GM12891 (cell line): ENCODE measurements at regions not wholly inside any gene's neighbourhood (a gene's known extent, or its start where the extent isn't known, plus 50 kb on each side); places are given as distances from the start of the nearest gene placed in this dataset.
A peak's percentile ranks its signal among the peaks of the same experiment; 100 is the strongest.

ENCODE experiments used
- DNase-seq: peaks from one replicate; pipeline ENCODE4 v3.0.0; 2011; ENCODE audit warnings: low spot score; ENCODE audit not compliant: insufficient read length
- FAIRE-seq: peaks from 2 replicates; lab custom pipeline; 2011; peaks lifted over from hg19 to GRCh38; lab: Jason Lieb, UNC
- PAX5 ChIP-seq: IDR thresholded peaks from 2 replicates; pipeline ENCODE4 v1.6.1; 2011; ENCODE audit warnings: low read length, moderate library complexity, mild to moderate bottlenecking; ENCODE audit not compliant: insufficient read depth, severe bottlenecking
- POLR2A ChIP-seq: IDR thresholded peaks from 2 replicates; pipeline ENCODE4 v1.6.1; 2011; ENCODE audit warnings: low read depth, low read length, control low read depth
- POLR2AphosphoS5 ChIP-seq: IDR thresholded peaks from 2 replicates; pipeline ENCODE4 v1.6.1; 2011; ENCODE audit warnings: low read depth, low read length, control low read depth
- POU2F2 ChIP-seq: IDR thresholded peaks from 2 replicates; pipeline ENCODE4 v1.6.1; 2011; ENCODE audit warnings: low read depth, mild to moderate bottlenecking, control low read depth, low read length, moderate library complexity
- SPI1 ChIP-seq: IDR thresholded peaks from 2 replicates; pipeline ENCODE4 v1.6.1; 2011; ENCODE audit warnings: low read depth, low read length, control low read depth
- TAF1 ChIP-seq: IDR thresholded peaks from 2 replicates; pipeline ENCODE4 v1.6.1; 2011; ENCODE audit warnings: low read depth, low read length, control low read depth

- TF ChIP-seq PAX5: no peak
- TF ChIP-seq POU2F2: no peak
- TF ChIP-seq TAF1: no peak
- no peak for TF ChIP-seq SPI1
- no peak for TF ChIP-seq POLR2A
- TF ChIP-seq POLR2AphosphoS5: no peak
- FAIRE-seq: no peak
- DNase-seq: no peak
Observed at GRCh38 chr10:124217906-124218804, 124.8 kb upstream of the CHST15 start.

GRCh38 chr10:124217031-124217430 lies 123.6 kb upstream of the CHST15 start:
- no peak for FAIRE-seq
- DNase-seq: no peak

GRCh38 chr10:124214610-124215375 lies 121.4 kb upstream of the CHST15 start:
- no peak for FAIRE-seq
- DNase-seq: no peak
- TF ChIP-seq TAF1 (no peak), PAX5 (no peak), SPI1 (no peak), POLR2A (no peak), POU2F2 (no peak)

More at GRCh38 chr10:124217031-124217430, 123.6 kb upstream of the CHST15 start:
- no peak for TF ChIP-seq SPI1
- TF ChIP-seq PAX5: no peak
- no peak for TF ChIP-seq POU2F2
- TF ChIP-seq TAF1: no peak
- TF ChIP-seq POLR2A: no peak
- TF ChIP-seq POLR2AphosphoS5: no peak

- DNase-seq (no peak), FAIRE-seq (no peak)
- no peak for TF ChIP-seq POU2F2
Observed at GRCh38 chr10:124213899-124214510, 120.6 kb upstream of the CHST15 start.

- FAIRE-seq (no peak), DNase-seq (no peak)
- TF ChIP-seq PAX5: no peak
- peak; percentile 32 for TF ChIP-seq SPI1
Observed at GRCh38 chr10:124213471-124213870, 120.1 kb upstream of the CHST15 start.

GRCh38 chr10:124212702-124213101 lies 119.3 kb upstream of the CHST15 start:
- no peak for DNase-seq
- TF ChIP-seq SPI1: no peak
- TF ChIP-seq POLR2A: no peak
- no peak for TF ChIP-seq TAF1
- TF ChIP-seq POLR2AphosphoS5: no peak
- TF ChIP-seq PAX5: no peak
- no peak for TF ChIP-seq POU2F2
- no peak for FAIRE-seq

- FAIRE-seq (no peak), DNase-seq (no peak)
- no peak for TF ChIP-seq POLR2A
- TF ChIP-seq TAF1: no peak
- no peak for TF ChIP-seq POU2F2
- TF ChIP-seq POLR2AphosphoS5: no peak
Observed at GRCh38 chr10:124211921-124212320, 118.5 kb upstream of the CHST15 start.

- no peak for TF ChIP-seq PAX5
- no peak for TF ChIP-seq POU2F2
- TF ChIP-seq POLR2A: no peak
- no peak for TF ChIP-seq POLR2AphosphoS5
- no peak for TF ChIP-seq TAF1
- no peak for TF ChIP-seq SPI1
- FAIRE-seq (no peak), DNase-seq (no peak)
Observed at GRCh38 chr10:124210263-124210662, 116.9 kb upstream of the CHST15 start.

GRCh38 chr10:124207391-124207790 lies 114.0 kb upstream of the CHST15 start:
- FAIRE-seq: no peak
- TF ChIP-seq TAF1 (no peak), PAX5 (no peak), POU2F2 (no peak), SPI1 (no peak), POLR2AphosphoS5 (no peak), POLR2A (no peak)
- DNase-seq: no peak

- TF ChIP-seq POLR2A (no peak), POU2F2 (no peak), SPI1 (no peak), TAF1 (no peak), PAX5 (no peak), POLR2AphosphoS5 (no peak)
- FAIRE-seq (no peak), DNase-seq (no peak)
Observed at GRCh38 chr10:124206616-124207015, 113.2 kb upstream of the CHST15 start.
